K562 (cell line): ENCODE measurements at regions not wholly inside any gene's neighbourhood (a gene's known extent, or its start where the extent isn't known, plus 50 kb on each side); places are given as distances from the start of the nearest gene placed in this dataset.
A peak's percentile ranks its signal among the peaks of the same experiment; 100 is the strongest.

Experiments
- ATAC-seq: fragments of 200-7000 bp; cut with Tn5 transposase; 3 replicates; pipeline ENCODE4 v1.9.1; 2020; ENCODE audit warnings: moderate library complexity
- BruUV-seq: library from RNA; stranded (reverse); fragments of 400-500 nt; replicated peaks from 2 replicates; lab custom pipeline; 2021; lab: Mats Ljungman, UMichigan
- CTCF ChIA-PET: fragments of 300-600 bp; formaldehyde crosslinking; extraction: SDS; loops from one replicate; lab custom pipeline; 2021; ENCODE audit warnings: low intra/inter-chr PET ratio; lab: Yijun Ruan, JAX
- POLR2A ChIA-PET: fragments of 300-600, 350-650 bp; sonication (Branson Sonifier 250); formaldehyde crosslinking; extraction: SDS; loops from one replicate; lab custom pipeline; 2021; ENCODE audit warnings: antibody characterized with exemption, inconsistent platforms; lab: Yijun Ruan, JAX
- DNase-seq, 4 experiments: peaks; one replicate each; pipeline versions ENCODE4 v3.0.0 to v3.0.0-alpha.2; 2011 to 2018; ENCODE audit warnings: low spot score in 3 of 4, mixed read lengths in 3 of 4; ENCODE audit errors: extremely low read depth in 1 of 4
- FAIRE-seq: peaks from 2 replicates; lab custom pipeline; 2011; peaks lifted over from hg19 to GRCh38; lab: Jason Lieb, UNC
- H2AFZ ChIP-seq: 2 replicates; pipeline ENCODE4 v1.6.0; 2011; ENCODE audit warnings: low read depth, low read length, control low read depth, inconsistent platforms
- H3K27ac ChIP-seq: fragments of 200-600 bp; 3 replicates; pipeline ENCODE4 v1.8.0; 2011; ENCODE audit warnings: low read depth, mild to moderate bottlenecking, control low read depth, inconsistent platforms, low read length, moderate library complexity, mixed read lengths; ENCODE audit errors: extremely low read depth
- H3K27me3 ChIP-seq, 2 experiments: fragments of 300-600 bp in 1 of 2; 2 replicates in 1 of 2; 3 replicates in 1 of 2; pipeline versions ENCODE4 v1.6.0 to v1.8.0; 2011; ENCODE audit warnings: inconsistent platforms in 2 of 2, low read length in 2 of 2, mild to moderate bottlenecking in 1 of 2, mixed read lengths in 1 of 2, moderate library complexity in 1 of 2; ENCODE audit not compliant: control insufficient read depth in 2 of 2, insufficient read depth in 2 of 2
- H3K36me3 ChIP-seq: fragments of 300-600 bp; 3 replicates; pipeline ENCODE4 v1.8.0; 2011; ENCODE audit warnings: mild to moderate bottlenecking, low read length, inconsistent platforms; ENCODE audit not compliant: control insufficient read depth, insufficient read depth
- H3K4me1 ChIP-seq, 2 experiments: fragments of 200-600 bp in 1 of 2; replicated peaks in 1 of 2; 2 replicates in 1 of 2; 3 replicates in 1 of 2; pipeline versions ENCODE4 v1.5.1 to v1.8.0; 2011; ENCODE audit warnings: inconsistent platforms in 2 of 2, low read length in 2 of 2, mild to moderate bottlenecking in 1 of 2, mixed read lengths in 1 of 2, moderate library complexity in 1 of 2; ENCODE audit not compliant: control insufficient read depth in 2 of 2, insufficient read depth in 2 of 2
- H3K4me2 ChIP-seq: 2 replicates; pipeline ENCODE4 v1.6.1; 2011; ENCODE audit warnings: low read length, control low read depth, inconsistent platforms, mixed read lengths; ENCODE audit not compliant: insufficient read depth
- H3K4me3 ChIP-seq: fragments of 200-600 bp; sonication (generic), shearing (Covaris generic); 2 replicates; pipeline ENCODE4 v1.5.1; 2016; ENCODE audit warnings: control low read depth, inconsistent platforms
- H3K79me2 ChIP-seq: fragments of 200-600 bp; 3 replicates; pipeline ENCODE4 v1.8.0; 2011; ENCODE audit warnings: low read length, inconsistent platforms; ENCODE audit not compliant: control insufficient read depth, insufficient read depth
- H3K9ac ChIP-seq, 2 experiments: 2 replicates each; pipeline versions ENCODE4 v1.6.0 to v1.6.1; 2011; ENCODE audit warnings: low read depth in 2 of 2, low read length in 2 of 2, control low read depth in 1 of 2, inconsistent platforms in 1 of 2, mild to moderate bottlenecking in 1 of 2, mixed read lengths in 1 of 2; ENCODE audit not compliant: insufficient read depth in 1 of 2
- H3K9me1 ChIP-seq: one replicate; pipeline ENCODE4 v1.6.0; 2011; ENCODE audit warnings: inconsistent platforms, mild to moderate bottlenecking, low read length, moderate library complexity; ENCODE audit not compliant: control insufficient read depth, insufficient read depth
- H3K9me3 ChIP-seq: replicated peaks from 2 replicates; pipeline ENCODE4 v1.5.1; 2011; ENCODE audit warnings: low read depth, low read length, inconsistent platforms; ENCODE audit not compliant: control insufficient read depth, insufficient read depth
- H4K20me1 ChIP-seq: replicated peaks from 2 replicates; pipeline ENCODE4 v1.6.1; 2011; ENCODE audit warnings: low read length, inconsistent platforms, mixed read lengths; ENCODE audit not compliant: control insufficient read depth, insufficient read depth
- C11orf30 ChIP-seq: fragments of 450-650 bp; IDR thresholded peaks from 2 replicates; pipeline ENCODE4 v1.6.1; 2016; ENCODE audit warnings: low read depth, mild to moderate bottlenecking
- DPF2 ChIP-seq: fragments of 450-650 bp; IDR thresholded peaks from 2 replicates; pipeline ENCODE4 v1.6.1; 2016
- MAFF ChIP-seq: IDR thresholded peaks from 2 replicates; pipeline ENCODE4 v1.6.1; 2012; ENCODE audit warnings: low read length, improper control_type of control experiment
- MAFG ChIP-seq: fragments of 450-650 bp; conservative IDR thresholded peaks from 2 replicates; pipeline ENCODE4 v1.6.1; 2016; ENCODE audit warnings: missing genetic modification characterization, missing compliant biosample characterization
- MAFK ChIP-seq: IDR thresholded peaks from 2 replicates; pipeline ENCODE4 v1.6.1; 2011; ENCODE audit warnings: low read length, improper control_type of control experiment
- RBM14 ChIP-seq: fragments of 200-400 bp; formaldehyde crosslinking; IDR thresholded peaks from 2 replicates; pipeline ENCODE4 v1.6.1; 2018; ENCODE audit warnings: low read depth, mild to moderate bottlenecking, low read length, moderate library complexity, borderline replicate concordance; ENCODE audit not compliant: insufficient read depth
- REST ChIP-seq, 2 experiments: fragments of 450-650 bp; formaldehyde crosslinking in 1 of 2; IDR thresholded peaks; 2 replicates each; pipeline versions ENCODE4 v1.4.0 to v1.6.1; 2014 to 2020; ENCODE audit warnings: mild to moderate bottlenecking in 2 of 2, borderline replicate concordance in 1 of 2, low read depth in 1 of 2
- SMAD2 ChIP-seq: fragments of 150-350 bp; IDR thresholded peaks from 2 replicates; pipeline ENCODE4 v1.6.1; 2014; ENCODE audit warnings: low read depth, mild to moderate bottlenecking, low read length
- ZNF316 ChIP-seq: fragments of 450-650 bp; IDR thresholded peaks from 2 replicates; pipeline ENCODE4 v1.6.1; 2016
- ZNF324 ChIP-seq: fragments of 250-450 bp; sonication (Bioruptor Pico); IDR thresholded peaks from 2 replicates; pipeline ENCODE4 v1.4.0; 2020; ENCODE audit warnings: mild to moderate bottlenecking
- WGBS: fragments of 100-300 bp; shearing (Covaris generic); methylation state at CpG from one replicate; pipeline ENCODE4 v1.1.6; 2016; ENCODE audit warnings: low coverage, mixed read lengths; ENCODE audit not compliant: insufficient coverage; ENCODE audit errors: missing lambda C conversion rate; 5-methylcytosine and 5-hydroxymethylcytosine counted together
- in situ Hi-C: fragments of 300-500 bp; cut with MboI; formaldehyde crosslinking; loops from 4 replicates; pipeline ENCODE4 v1.15.0; 2018; ENCODE audit warnings: inconsistent platforms, mixed read lengths
- intact Hi-C: fragments of 100-400 bp; cut with micrococcal nuclease; formaldehyde crosslinking; loops from 2 replicates; pipeline ENCODE4 v1.14.2; 2022
- TF ChIP-seq, protein P1 (sequence below): fragments of 450-650 bp; IDR thresholded peaks from 2 replicates; pipeline ENCODE4 v1.7.0; 2016; ENCODE audit warnings: borderline replicate concordance

GRCh38 chrX:40243755-40244515 is 146.2 kb upstream of the BCOR start:
- DNase-seq (no peak), FAIRE-seq (no peak)
- Histone ChIP-seq H3K4me1 (peaks cover 6 to 45% of the 10 kb centered on the region in 2 experiments; a peak in 4 of 5 replicates), H3K27ac (no peak overlapping the region), H3K79me2 (no peaks in the 10 kb centered on the region), H3K36me3 (no peaks in the 10 kb centered on the region), H3K9me1 (no peaks in the 10 kb centered on the region), H3K4me3 (no peak overlapping the region), H3K4me2 (no peak overlapping the region), H3K9ac (no peak overlapping the region)
- CTCF ChIA-PET = no interaction called here
- 64% methylated on average over 13 of the region's 15 CpGs for WGBS
- POLR2A ChIA-PET = no interaction called here
- TF ChIP-seq RBM14 = no peak
- peak; percentile 67 for TF ChIP-seq MAFG (tag)
- TF ChIP-seq, protein P1, sequence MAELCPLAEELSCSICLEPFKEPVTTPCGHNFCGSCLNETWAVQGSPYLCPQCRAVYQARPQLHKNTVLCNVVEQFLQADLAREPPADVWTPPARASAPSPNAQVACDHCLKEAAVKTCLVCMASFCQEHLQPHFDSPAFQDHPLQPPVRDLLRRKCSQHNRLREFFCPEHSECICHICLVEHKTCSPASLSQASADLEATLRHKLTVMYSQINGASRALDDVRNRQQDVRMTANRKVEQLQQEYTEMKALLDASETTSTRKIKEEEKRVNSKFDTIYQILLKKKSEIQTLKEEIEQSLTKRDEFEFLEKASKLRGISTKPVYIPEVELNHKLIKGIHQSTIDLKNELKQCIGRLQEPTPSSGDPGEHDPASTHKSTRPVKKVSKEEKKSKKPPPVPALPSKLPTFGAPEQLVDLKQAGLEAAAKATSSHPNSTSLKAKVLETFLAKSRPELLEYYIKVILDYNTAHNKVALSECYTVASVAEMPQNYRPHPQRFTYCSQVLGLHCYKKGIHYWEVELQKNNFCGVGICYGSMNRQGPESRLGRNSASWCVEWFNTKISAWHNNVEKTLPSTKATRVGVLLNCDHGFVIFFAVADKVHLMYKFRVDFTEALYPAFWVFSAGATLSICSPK = no peak
- TF ChIP-seq MAFF = peak; percentile 82
- TF ChIP-seq MAFK = peak; percentile 86
- no peak for TF ChIP-seq DPF2
- TF ChIP-seq C11orf30 = peak; percentile 75
- 0 out of 2 replicates have a peak, but pooled peaks have one; percentile 26 for TF ChIP-seq REST (IDR thresholded peaks at IDR 0.05; ENCODE audit: borderline replicate concordance)
- TF ChIP-seq REST (CRISPR knock-in tag; IDR thresholded peaks at IDR 0.05; ENCODE audit: low read depth) = no peak
- no peak for TF ChIP-seq ZNF324 (CRISPR knock-in tag)
- TF ChIP-seq SMAD2 = no peak
- TF ChIP-seq ZNF316 = peak; percentile 82
- TF ChIP-seq, all 486 proteins: peak for 6
- no peaks in the 10 kb centered on the region for H3K27me3 ChIP-seq
- no peaks in the 10 kb centered on the region for H4K20me1 ChIP-seq
- in situ Hi-C loops = no loop called here
- no peak overlapping the region for H2AFZ ChIP-seq
- BruUV-seq = no TSS peak
- intact Hi-C loops = no loop called here
- no peaks in the 10 kb centered on the region for H3K9me3 ChIP-seq
- ATAC-seq = no peak
